Hematopoietic multipotent progenitor cell treated with erythropoietin and hydrocortisone succinate and interleukin-3 and kit ligand, for 4 days (in vitro differentiated cells): ENCODE measurements at regions not wholly inside any gene's neighbourhood (a gene's known extent, or its start where the extent isn't known, plus 50 kb on each side); places are given as distances from the start of the nearest gene placed in this dataset.
"Not testable (repeated sequence)": the region's sequence is repeated elsewhere in the genome, so short reads cannot be mapped to it uniquely, and the experiment has no call there.

ENCODE experiments used
- DNase-seq: peaks from one replicate; pipeline ENCODE4 v3.0.0-alpha.2; 2015

DNA sequence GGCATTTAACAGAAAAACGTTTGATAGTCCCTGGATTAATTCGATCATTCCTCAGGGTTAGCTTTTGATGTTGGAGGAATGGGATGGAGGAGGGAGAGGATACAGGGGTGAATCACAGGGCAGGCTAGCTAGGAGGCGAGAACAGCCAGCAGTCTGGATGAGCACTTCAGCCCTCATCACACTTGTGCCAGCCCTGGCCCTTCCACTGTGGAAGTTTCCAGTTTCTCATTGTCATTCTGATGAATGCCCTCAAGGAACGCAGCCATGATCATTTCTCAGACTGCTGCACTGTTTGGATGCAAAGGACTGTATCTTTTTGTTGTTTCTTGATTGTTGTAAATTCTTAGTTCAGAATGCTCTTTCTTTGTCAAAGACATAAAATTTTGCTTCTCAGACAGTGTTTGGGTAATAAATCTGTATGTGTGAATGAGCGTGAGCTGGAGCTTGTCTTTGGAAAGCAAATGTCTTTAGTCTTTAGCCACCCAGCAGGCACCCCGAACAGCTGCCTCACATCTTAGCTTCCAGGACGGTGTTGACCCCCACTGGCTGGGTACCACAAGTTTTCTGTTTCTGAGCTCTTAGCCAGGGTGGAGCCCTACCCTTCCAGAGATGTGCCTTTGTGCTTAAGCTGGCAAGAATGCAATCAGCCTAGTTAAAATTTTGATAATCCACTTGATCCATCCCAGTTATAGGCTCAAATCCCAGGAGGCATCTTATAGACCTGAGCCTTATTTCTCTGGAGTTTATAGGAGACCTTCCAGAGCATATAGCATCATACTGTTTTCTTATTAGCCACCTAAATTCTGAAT, 121.1 kb downstream of the PDCD6IP start:
- DNase-seq: no peak

DNA sequence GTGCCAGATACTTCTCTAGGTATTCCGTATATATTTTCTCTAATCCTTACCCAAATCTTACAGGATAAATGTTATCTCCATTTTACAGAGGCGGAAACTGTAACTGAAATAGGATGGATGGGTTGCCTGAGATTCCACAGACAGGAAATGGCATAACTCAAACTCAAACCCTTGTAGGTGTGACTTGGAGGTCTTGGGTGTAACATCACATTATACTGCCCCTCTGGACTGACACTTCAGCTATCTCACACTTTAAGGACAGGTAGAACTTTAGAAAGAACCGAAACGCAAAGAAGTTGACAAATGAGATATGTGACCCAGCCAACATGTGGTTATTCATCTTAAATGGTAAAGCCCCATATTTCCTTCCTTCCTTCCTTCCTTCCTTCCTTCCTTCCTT, 122.1 kb downstream of the PDCD6IP start:
- no peak for DNase-seq

DNA sequence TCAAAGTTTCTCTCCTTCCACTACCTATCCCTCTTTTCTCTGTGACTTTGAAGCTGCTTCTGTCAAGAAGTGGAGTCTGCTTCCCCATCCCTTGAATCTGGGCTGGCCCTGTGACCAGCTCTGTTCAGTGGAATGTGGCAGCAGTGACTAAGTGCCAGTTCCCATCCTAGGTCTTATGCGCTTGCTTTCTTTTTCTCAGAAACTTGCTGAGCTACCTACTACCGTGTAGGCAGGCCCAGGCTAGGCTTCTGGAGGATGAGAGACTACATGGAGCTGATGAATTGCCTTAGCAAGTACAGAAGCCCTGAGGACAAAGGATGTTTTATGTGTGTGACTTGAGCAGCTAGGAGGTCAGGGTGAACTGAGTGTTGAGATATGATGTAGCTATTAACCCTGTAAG, 123.2 kb downstream of the PDCD6IP start:
- DNase-seq: no peak

DNA sequence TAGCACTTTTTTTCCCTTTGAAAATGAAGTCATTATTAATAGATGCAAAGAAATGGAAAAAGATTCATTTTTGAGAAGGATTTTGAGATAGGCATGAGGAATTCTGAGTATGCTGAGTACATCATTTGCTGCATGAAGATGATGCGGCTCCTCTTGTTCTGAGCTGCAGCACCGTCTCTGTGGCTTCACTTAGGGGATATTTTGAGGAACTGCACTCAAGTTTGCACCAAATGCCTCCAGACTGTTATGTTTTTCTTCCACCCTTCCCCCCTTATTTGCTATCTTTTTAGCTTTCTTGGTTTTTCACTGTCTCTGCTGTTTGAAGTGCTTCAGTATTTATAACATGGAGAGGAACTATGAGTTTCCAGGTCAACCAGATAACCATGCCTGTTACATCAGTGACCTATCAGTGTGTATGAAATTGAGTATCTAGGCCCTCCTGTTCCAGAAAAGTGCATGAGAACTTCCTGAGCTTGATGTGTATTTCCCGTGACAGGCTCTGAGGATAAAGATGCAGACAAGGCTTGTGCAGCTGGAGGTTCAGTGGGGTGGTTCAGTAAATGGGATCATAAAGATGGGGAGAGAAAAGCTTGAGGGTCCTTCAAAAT, 128.7 kb downstream of the PDCD6IP start:
- DNase-seq: peak; percentile 24

DNA sequence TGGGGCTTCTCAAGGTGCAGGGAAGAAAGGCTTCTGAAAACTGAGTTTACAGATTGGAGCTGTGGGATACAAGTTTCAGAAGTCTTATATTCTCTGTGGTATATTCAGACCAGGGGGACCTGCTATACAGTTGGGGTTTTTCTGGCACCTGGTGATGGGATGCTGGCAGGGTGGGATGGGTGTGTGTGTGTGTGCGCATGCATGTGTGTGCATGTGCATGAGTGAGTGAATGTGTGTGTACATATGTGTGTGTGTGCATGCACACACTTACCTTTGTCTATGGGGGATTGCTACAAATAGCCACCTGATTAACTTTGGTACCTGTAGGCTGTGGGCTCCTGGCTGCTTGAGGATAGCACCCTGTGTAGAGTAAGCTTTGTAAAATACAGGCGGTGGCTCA, 131.4 kb downstream of the PDCD6IP start:
- no peak for DNase-seq

DNA sequence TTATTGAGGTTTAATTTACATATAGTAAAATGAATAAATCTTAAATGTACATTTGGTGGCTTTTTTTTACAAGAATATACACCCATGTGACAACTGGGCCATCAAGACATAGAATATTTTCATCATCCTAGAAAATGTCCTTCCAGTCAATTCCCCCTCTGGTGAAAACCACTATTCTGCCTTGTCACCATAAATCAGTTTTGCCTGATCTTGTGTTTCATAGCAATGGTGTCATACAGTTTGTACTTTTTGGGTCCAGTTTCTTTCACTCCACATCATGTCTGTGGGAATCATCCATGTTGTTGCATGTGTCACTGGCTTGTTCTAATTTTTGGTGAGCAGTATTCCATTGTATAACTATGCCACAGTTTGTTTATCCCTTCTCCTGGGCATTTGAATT, 133.1 kb downstream of the PDCD6IP start:
- no peak for DNase-seq

DNA sequence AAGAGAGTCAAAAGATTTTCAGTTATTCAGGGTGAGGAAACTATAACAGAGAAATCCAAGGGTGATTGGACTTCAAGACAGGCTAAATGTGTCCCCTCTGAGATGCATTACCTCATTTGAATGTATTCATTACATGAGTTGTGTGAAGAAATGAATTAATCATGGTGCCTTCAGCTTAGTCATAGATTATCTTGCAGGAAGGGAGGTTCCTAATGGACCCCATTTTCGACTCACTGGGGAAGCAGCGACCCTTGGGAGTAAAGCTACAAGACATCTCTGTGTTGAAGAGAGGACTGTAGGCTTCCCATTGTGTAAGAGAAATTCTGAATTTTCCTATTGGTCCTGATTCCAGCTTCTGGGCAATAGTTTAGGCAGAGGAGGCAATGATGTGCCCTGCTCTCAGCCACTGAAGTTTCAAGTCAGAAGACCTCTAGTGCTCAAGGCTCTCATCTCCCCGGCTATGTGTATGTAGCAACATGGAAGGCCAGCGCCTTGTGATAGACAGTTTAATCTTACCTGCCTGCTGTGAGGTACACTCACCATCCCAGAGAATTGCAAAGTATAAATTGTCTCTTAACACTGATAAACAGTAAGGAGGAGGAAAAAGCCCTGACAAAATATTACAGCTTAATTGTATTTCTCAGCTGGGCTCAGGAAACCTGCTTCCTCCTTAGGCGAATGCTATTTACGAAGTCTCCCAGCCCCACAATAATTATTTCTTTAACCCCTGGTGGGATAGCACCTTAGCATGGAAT, 133.8 kb downstream of the PDCD6IP start:
- DNase-seq: no peak

DNA sequence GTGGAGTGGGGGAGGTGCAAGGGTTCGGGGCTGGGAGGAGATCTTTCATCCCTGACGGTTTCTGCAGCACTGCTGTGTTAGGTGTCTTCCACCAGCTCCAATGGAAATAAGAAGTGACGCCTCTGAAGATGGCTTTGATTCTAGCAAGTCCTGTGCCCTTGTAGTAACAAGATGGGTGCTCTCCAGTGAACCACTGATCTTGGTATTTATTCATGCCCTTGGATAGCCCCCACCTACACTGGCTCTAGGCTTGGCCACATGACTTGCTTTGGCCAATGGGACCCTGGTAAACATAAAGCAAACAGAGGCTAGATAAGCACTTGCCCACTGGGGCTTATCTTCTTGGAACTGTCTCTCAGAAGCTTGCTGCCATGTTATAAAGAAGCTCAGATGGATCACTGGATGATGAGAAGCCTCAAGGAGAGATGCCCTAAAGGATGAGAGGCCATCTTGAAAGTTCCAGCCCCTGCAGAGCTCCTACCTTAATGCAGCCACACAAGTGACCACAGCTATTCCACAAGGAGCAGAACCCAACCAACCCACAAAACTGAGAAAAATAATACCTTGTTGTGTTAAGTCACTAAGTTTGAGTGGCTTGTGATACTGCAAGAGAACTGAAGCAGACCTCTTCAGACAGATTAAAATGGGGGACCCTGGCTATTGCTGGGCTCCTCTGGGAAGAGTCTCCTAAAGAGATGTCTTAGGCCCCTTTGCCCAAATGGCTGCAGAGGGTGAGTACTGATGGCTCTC, 137.9 kb downstream of the PDCD6IP start:
- peak; percentile 24 for DNase-seq

DNA sequence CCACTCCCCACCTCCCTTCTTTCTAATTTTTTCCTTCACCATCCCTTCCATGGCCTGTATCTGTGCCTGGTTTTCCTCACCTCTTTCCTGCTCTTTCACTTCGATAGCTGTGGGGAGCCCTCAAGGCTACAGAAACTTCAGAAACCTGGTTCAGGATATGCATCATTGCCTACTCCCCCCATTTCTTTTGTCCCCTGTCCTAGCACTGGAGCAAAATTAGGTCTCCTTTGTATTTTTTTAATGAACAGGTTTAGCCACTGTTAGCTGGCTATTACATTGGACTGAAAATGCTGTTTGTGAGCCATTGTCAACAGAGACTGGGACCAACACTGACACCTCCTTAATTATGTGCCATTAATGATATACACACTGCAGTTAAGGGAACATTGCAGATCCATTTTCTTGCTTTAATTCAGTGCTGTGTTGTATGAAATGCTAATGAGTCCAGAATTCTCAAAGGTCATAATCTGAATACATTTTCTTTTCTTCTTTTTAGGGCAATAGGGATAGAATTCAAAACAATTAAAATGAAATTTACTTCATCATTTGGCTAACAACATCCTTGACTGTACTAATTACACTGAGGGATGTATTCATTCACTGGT, 138.6 kb downstream of the PDCD6IP start:
- no peak for DNase-seq

DNA sequence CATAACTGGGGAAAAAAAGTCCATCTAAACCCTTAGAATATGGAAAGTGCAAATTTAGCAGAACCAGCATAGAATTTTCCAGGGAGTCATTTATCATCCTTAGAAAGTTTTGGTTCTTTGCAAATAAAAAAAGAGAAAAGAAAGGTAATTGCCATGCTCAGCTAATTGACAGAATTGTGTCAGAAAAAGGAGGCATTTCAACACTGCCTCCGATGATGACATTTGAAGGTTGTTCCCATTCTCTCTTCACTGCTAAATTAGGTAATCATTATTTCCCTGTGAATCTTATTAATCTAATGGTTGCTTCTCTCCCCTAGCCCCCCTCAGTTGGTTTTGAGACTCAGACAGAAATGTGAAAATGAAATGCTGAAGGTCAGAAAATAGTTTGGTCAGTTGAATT, 139.2 kb downstream of the PDCD6IP start:
- no peak for DNase-seq

DNA sequence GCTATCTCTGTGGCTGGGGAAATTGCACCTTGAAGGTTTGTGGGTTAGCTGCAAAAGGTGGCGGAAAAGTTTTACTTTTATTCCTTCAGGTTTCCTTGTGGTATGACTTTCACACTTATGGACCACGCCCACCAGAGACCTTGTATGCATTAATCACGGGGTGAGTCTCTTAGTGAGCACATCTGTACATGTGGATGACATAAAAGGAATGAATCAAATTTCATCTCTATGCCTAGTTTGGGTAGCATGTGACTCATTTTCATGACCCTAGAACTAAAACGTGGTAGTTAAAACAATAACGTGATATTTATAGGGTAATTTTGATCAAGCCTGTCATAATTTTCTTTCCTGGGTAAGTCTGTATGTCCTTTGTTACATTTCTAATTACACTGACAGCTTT, 141.7 kb downstream of the PDCD6IP start:
- no peak for DNase-seq

DNA sequence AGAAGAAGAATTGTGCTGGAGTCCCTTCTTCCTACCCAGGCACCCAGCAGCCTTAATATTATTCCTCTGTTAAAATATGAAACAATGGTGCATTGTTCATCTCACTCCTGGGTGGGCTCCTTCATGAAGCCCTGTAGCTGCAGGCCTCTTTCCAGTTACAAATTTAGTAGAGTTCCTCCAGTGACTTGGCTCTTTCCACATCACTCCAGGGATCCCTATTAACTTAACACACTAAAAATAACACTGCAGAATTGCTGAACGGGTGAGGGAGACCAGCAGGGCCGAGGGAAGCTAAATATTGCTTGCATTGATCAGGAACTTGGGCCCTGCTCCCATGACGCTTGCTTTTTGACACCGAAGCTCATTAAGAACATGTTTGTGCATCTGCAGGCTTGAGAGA, 142.3 kb downstream of the PDCD6IP start:
- no peak for DNase-seq

DNA sequence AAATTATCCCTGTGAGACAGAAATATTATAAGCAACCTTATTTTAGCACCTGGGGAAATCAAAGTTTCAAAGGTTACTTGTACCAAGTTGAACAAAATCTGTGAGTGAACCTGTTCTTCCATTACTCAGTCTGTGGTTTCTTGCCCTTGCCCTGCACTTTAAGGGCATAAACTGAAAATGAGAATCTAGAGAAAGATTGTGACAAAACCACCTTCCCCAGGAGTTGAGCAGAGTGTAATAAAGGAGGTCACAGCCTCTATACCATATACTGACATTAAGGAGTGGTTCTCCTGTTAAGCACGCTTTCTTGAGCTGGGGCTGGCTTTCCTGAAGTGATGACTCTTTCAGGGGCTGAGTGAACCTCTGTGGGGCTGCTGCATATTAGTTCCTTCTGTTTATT, 143.4 kb downstream of the PDCD6IP start:
- DNase-seq: no peak

DNA sequence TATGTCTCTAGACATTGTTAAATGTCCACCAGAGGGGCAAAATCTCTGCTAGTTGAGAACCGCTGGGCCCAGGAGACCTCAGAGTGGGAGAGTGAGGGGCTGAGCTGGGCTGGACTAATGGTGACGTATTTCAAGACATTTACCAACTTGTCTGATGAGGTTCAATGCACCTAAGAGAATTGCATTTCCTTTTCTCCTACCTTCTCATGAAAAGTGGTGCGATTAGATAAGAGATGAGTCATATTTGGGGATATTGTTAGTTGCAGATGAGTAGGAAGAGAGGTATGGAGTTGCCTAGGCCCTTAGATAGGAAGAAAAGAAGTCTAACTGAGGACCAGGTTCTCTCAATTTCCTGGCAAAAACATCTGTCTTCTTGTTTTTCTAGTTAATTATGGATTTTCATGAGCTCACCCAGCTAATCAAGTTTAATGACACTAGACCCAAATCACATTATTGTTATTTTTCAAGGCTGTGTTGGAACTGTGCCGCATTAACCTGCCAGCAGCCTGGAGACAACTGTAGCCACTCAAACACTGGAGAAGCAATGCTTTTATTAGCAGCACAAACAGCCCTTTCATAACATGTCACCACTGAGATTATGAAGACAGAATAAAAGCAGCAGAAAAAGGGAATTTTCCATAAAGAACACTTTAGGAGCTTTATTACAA, 144.2 kb downstream of the PDCD6IP start:
- DNase-seq: no peak

DNA sequence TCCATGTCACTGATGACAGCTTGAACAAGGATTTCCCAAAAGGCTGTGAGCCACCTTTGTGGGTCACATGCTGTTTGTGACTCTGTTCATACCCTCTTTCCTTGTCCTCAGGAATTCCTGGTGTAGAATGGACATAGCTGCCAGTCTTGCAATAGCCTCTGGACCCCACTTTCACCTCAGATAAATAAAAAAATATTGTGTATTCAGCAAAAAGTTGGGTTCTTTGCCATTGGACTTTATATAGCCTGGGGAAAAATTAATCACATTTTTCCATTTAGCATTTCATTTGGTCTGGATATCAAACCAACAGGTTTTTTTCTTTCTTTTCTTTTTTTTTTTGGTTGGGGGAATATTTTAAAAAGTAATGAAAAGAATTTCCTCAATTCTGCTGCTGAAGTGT, 144.8 kb downstream of the PDCD6IP start:
- no peak for DNase-seq

DNA sequence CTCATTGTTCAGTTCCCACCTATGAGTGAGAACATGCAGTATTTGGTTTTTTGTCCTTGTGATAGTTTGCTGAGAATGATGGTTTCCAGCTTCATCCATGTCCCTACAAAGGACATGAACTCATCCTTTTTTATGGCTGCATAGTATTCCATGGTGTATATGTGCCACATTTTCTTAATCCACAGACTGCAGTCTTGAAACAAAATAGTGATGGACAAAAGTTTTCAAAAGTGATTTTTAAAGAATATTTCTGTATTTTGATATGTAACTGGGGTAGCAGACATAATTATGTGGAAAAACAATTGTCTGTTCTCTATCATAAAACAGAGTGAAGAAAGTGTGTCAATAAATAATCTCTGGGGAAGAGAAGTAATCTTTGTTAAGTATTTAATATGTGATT, 148.2 kb downstream of the PDCD6IP start:
- DNase-seq: not testable (repeated sequence)

DNA sequence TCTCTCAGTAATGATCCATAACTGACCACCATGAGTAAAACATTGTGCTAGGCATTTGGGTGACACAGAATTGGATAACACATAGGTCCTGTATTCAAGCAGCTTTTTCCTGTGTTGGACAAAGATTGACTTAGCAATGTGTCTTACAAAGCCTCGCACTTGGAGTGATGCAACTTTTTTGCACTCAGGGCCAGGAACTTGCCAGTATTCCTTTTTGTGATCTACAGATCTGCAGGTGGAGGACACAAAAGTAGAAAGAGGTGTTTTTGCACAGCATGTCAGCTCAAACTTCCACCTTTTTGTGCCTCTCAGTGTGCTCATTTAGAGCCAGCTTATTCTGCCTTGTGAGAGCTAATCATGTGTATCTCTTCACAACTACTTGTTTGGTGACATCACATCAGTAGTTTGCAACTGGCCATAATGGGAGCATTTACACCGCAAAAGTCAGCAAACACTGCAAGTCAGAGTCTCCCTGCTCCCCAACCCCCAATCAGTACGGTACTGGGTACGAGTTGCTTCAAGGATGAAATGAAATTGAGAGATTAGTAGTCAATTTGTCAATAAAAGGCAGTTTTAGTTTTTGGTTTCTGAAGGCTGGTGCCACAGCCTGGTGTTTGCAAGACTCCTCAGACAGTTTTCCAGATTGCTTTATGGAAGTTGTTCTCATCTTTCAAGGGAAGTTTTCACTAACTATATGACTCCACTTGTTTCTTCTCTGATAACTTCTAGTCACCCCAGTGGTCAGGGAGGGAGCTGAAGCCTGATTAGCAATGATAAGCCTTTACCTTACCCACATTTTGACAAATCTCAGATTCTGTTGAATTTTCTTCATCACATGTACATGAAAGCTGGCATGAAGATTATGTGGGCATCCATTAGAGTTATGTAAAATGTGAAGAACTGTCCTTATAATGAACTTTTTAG, 149.1 kb downstream of the PDCD6IP start:
- DNase-seq: no peak

DNA sequence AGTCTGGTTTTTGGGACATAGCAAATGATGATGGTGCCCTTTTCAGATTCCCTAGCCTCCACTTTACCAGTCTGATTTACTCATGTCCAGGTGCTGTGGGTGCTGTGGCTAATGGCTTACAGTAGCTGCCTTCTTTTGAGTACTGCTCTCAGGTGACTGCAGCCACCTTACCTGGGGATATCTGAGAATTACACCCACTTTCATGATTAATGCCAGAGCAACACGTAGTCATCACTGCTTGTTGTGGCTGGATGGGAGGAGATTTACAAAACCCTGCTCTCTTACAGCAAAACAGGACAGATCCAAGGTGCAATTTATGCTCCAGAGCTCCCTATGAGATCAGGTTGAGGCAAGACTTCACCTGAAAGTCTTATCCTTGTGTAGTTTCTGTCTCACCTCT, 150.6 kb downstream of the PDCD6IP start:
- no peak for DNase-seq

DNA sequence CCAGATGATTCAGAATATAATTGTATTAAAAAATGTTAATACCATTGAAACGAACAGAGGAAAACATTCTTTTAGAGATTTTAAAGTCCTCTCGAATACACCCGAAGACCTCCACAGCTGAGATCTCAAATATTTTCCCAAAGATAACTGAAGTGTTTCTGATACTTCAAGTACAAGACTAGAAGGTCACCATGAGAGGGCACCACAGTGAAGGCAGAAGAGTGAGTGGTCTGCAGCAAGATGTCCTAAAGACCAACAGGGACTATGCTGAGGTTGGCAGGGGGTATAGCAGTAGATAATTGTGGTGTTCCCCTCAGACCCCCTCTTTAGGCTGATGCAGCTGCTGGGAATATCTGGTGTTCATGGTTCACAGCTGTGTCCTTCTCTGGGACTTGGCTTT, 156.5 kb downstream of the PDCD6IP start:
- peak; percentile 21 for DNase-seq

DNA sequence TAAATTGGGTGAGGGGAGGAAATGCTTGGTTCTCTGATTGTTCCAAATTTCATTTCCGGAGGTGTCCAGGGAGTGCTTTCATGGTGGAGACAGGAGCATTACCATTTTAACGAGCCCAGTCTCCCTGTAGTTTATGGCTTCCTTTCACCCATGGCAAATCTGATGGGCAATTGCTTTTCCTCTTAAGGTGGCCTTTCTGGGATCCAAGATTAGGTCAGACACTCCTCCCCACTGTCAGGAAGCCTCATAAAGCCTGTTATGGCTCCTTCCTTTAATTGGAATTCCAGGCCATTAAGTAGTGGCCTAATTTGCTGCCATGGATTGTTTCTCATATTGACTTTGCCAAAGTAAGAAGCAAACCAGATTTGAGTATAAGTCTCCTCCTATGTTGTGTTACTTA, 157.8 kb downstream of the PDCD6IP start:
- no peak for DNase-seq

DNA sequence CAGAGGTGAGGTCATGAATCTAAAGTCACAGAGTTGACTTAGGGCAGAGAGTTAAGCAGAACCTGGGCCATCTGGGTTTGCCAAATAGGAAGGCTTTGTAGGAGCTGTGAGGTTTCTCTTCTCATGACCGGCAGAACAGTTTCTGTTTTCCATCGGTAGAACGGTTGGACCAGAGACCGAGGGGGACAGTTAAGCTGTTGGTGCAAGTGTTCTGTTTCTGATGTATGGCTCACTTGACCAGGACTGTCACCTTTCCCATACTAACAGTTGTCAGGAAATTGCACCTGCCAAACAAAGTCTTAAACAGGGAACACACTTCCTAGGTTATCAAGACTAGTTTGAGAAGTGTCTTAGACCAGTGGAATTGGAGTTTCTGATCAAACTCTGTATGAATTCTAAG, 158.3 kb downstream of the PDCD6IP start:
- no peak for DNase-seq
